ENCODE measurements at regions not wholly inside any gene's neighbourhood (a gene's known extent, or its start where the extent isn't known, plus 50 kb on each side); places are given as distances from the start of the nearest gene placed in this dataset.

- H4K20me1 ChIP-seq (ENCODE audit: insufficient read depth): no peaks in the 10 kb centered on the region
- H3K9ac ChIP-seq (ENCODE audit: low read length): no peak overlapping the region
- no peak for TF ChIP-seq MXI1 (conservative IDR thresholded peaks at IDR 0.05; ENCODE audit: poor library complexity, severe bottlenecking)
- H3K9me3 ChIP-seq (ENCODE audit: low read length): no peaks in the 10 kb centered on the region
- no peaks in the 10 kb centered on the region for H3K9me2 ChIP-seq (ENCODE audit: insufficient read depth, low read length)
- no peak overlapping the region for H3K4me2 ChIP-seq (ENCODE audit: low read length)
- no peak overlapping the region for H3K27ac ChIP-seq (ENCODE audit: low read length)
- no peaks in the 10 kb centered on the region for H3K27me3 ChIP-seq (ENCODE audit: insufficient read depth, low read depth, low read length)
- H3K36me3 ChIP-seq (ENCODE audit: insufficient read depth, low read length): no peaks in the 10 kb centered on the region
- no peaks in the 10 kb centered on the region for H3K79me2 ChIP-seq (replicated peaks; ENCODE audit: insufficient read depth, low read length)
- no peaks in the 10 kb centered on the region for H3F3A ChIP-seq (ENCODE audit: insufficient read depth, low read length, poor library complexity, severe bottlenecking)
- H3K4me3 ChIP-seq (ENCODE audit: low read length): no peak overlapping the region
- H2AFZ ChIP-seq (ENCODE audit: low read depth, low read length): no peak overlapping the region
These were observed 84.7 kb upstream of the BRD7 start for GRCh38 chr16:50453446-50453845.

DNA sequence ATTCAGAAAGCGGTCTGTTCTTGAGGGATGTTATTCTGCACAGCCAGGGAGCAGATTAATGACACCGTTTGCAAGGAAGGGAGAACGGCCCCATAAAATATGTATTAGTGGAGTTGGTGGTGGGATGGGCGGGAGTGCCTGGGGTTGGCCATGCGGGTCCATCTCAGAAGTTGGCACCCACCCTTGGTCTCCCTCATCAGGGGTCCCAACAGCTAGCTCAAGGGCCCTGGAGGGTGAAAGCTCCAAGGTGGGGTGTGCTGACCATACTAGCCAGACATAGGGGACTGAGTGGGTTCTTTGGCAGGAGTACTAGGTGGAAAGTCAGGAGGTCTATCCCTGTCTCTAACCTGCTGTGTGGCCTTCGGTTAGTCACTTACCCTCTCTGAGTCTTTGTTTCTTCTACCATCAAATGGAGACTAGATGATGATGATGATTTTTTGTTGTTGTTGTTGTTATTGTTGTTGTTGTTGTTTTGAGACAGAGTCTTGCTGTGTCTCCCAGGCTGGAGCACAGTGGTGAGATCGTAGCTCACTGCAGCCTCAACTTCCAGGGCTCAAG lies 83.2 kb upstream of the BRD7 start:
- H2AFZ ChIP-seq (ENCODE audit: low read depth, low read length): no peak overlapping the region
- H3K27me3 ChIP-seq (ENCODE audit: insufficient read depth, low read depth, low read length): no peaks in the 10 kb centered on the region
- H3K9me3 ChIP-seq (ENCODE audit: low read length): no peaks in the 10 kb centered on the region
- no peak overlapping the region for H3K27ac ChIP-seq (ENCODE audit: low read length)
- TF ChIP-seq TAF1 (IDR thresholded peaks at IDR 0.05; ENCODE audit: low read depth) (no peak), MXI1 (conservative IDR thresholded peaks at IDR 0.05; ENCODE audit: poor library complexity, severe bottlenecking) (no peak), EZH2 (IDR thresholded peaks at IDR 0.05; ENCODE audit: borderline replicate concordance, insufficient read depth, low read length, poor library complexity, severe bottlenecking) (no peak), EP300 (conservative IDR thresholded peaks at IDR 0.05; ENCODE audit: poor library complexity, severe bottlenecking) (no peak), RAD21 (conservative IDR thresholded peaks at IDR 0.05) (no peak), POLR2AphosphoS5 (IDR thresholded peaks at IDR 0.05) (no peak)
- TF ChIP-seq, protein P1, sequence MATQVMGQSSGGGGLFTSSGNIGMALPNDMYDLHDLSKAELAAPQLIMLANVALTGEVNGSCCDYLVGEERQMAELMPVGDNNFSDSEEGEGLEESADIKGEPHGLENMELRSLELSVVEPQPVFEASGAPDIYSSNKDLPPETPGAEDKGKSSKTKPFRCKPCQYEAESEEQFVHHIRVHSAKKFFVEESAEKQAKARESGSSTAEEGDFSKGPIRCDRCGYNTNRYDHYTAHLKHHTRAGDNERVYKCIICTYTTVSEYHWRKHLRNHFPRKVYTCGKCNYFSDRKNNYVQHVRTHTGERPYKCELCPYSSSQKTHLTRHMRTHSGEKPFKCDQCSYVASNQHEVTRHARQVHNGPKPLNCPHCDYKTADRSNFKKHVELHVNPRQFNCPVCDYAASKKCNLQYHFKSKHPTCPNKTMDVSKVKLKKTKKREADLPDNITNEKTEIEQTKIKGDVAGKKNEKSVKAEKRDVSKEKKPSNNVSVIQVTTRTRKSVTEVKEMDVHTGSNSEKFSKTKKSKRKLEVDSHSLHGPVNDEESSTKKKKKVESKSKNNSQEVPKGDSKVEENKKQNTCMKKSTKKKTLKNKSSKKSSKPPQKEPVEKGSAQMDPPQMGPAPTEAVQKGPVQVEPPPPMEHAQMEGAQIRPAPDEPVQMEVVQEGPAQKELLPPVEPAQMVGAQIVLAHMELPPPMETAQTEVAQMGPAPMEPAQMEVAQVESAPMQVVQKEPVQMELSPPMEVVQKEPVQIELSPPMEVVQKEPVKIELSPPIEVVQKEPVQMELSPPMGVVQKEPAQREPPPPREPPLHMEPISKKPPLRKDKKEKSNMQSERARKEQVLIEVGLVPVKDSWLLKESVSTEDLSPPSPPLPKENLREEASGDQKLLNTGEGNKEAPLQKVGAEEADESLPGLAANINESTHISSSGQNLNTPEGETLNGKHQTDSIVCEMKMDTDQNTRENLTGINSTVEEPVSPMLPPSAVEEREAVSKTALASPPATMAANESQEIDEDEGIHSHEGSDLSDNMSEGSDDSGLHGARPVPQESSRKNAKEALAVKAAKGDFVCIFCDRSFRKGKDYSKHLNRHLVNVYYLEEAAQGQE (IDR thresholded peaks at IDR 0.05; ENCODE audit: borderline replicate concordance): no peak
- H3K9ac ChIP-seq (ENCODE audit: low read length): no peak overlapping the region
- H3K9me2 ChIP-seq (ENCODE audit: insufficient read depth, low read length): no peaks in the 10 kb centered on the region
- H3F3A ChIP-seq (ENCODE audit: insufficient read depth, low read length, poor library complexity, severe bottlenecking): no peaks in the 10 kb centered on the region
- H4K20me1 ChIP-seq (ENCODE audit: insufficient read depth): no peaks in the 10 kb centered on the region
- H3K4me3 ChIP-seq (ENCODE audit: low read length): no peak overlapping the region
- no peak overlapping the region for H3K4me2 ChIP-seq (ENCODE audit: low read length)
- no peaks in the 10 kb centered on the region for H3K36me3 ChIP-seq (ENCODE audit: insufficient read depth, low read length)
- no peaks in the 10 kb centered on the region for H3K79me2 ChIP-seq (replicated peaks; ENCODE audit: insufficient read depth, low read length)

- Histone ChIP-seq H2AFZ (ENCODE audit: low read depth, low read length) (no peak overlapping the region), H3K9me3 (ENCODE audit: low read length) (no peaks in the 10 kb centered on the region), H3K4me2 (ENCODE audit: low read length) (no peak overlapping the region), H3K9me2 (ENCODE audit: insufficient read depth, low read length) (no peaks in the 10 kb centered on the region), H3F3A (ENCODE audit: insufficient read depth, low read length, poor library complexity, severe bottlenecking) (no peaks in the 10 kb centered on the region), H3K9ac (ENCODE audit: low read length) (no peak overlapping the region), H4K20me1 (ENCODE audit: insufficient read depth) (no peaks in the 10 kb centered on the region), H3K4me3 (ENCODE audit: low read length) (no peak overlapping the region), H3K27ac (ENCODE audit: low read length) (no peak overlapping the region), H3K36me3 (ENCODE audit: insufficient read depth, low read length) (no peaks in the 10 kb centered on the region), H3K27me3 (ENCODE audit: insufficient read depth, low read depth, low read length) (no peaks in the 10 kb centered on the region), H3K79me2 (replicated peaks; ENCODE audit: insufficient read depth, low read length) (no peaks in the 10 kb centered on the region)
- TF ChIP-seq, protein P1 (IDR thresholded peaks at IDR 0.05; ENCODE audit: borderline replicate concordance): no peak
- TF ChIP-seq MXI1 (conservative IDR thresholded peaks at IDR 0.05; ENCODE audit: poor library complexity, severe bottlenecking) (no peak), EZH2 (IDR thresholded peaks at IDR 0.05; ENCODE audit: borderline replicate concordance, insufficient read depth, low read length, poor library complexity, severe bottlenecking) (no peak), RAD21 (conservative IDR thresholded peaks at IDR 0.05) (no peak), POLR2AphosphoS5 (IDR thresholded peaks at IDR 0.05) (no peak), CTCF (IDR thresholded peaks at IDR 0.05; ENCODE audit: poor library complexity, severe bottlenecking) (no peak)
These were observed 82.2 kb upstream of the BRD7 start for GRCh38 chr16:50450957-50451356.
